Nephron (organoid): ENCODE measurements at regions not wholly inside any gene's neighbourhood (a gene's known extent, or its start where the extent isn't known, plus 50 kb on each side); places are given as distances from the start of the nearest gene placed in this dataset.

Experiments
- H3K27ac Mint-ChIP-seq, 3 experiments: 2 replicates each; pipeline ENCODE4 v1.8.0; 2020; ENCODE audit warnings: mixed read lengths in 3 of 3, mild to moderate bottlenecking in 2 of 3, moderate library complexity in 1 of 3
- H3K27me3 Mint-ChIP-seq: 2 replicates; pipeline ENCODE4 v1.8.0; 2021; ENCODE audit warnings: low read depth, mild to moderate bottlenecking, moderate library complexity, mixed read lengths
- H3K36me3 Mint-ChIP-seq: 2 replicates; pipeline ENCODE4 v1.8.0; 2020; ENCODE audit warnings: low read depth, mixed read lengths
- H3K4me1 Mint-ChIP-seq: 2 replicates; pipeline ENCODE4 v1.8.0; 2020; ENCODE audit warnings: mixed read lengths
- H3K4me3 Mint-ChIP-seq, 3 experiments: 2 replicates each; pipeline ENCODE4 v1.8.0; 2020; ENCODE audit warnings: mild to moderate bottlenecking in 3 of 3, mixed read lengths in 3 of 3, moderate library complexity in 2 of 3
- H3K9me3 Mint-ChIP-seq: 2 replicates; pipeline ENCODE4 v1.8.0; 2020; ENCODE audit warnings: mixed read lengths
- TF ChIP-seq, protein P1 (sequence below), 3 experiments: fragments of 200-600 bp; sonication (generic); IDR thresholded peaks; one replicate each; pipeline ENCODE4 v1.5.0; 2021; ENCODE audit warnings: antibody characterized with exemption in 3 of 3; ENCODE audit not compliant: unreplicated experiment in 3 of 3

DNA sequence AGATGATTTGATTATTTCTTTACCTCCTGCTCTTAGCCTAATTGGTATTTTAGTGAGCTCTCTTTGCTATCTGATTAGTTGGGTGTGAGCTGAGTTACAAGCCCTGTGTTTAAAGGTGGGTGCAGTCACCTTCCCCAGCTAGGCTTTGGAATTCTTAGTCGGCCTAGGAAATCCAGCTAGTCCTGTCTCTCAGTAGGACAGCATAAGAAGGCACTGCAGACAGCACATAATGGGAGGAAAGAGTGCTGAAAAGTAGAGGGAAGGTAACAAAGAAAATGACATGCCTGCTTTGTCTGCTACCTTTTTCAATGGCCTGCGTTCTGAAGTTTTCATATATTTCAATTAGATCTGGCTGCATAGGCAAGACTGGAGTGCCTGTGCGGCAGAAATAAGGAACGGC is 1794.0 kb upstream of the CELF4 start:
- Mint-ChIP-seq H3K4me3 (no peak overlapping the region), H3K27ac (no peak overlapping the region), H3K9me3 (no peaks in the 10 kb centered on the region), H3K4me1 (no peaks in the 10 kb centered on the region), H3K27me3 (no peaks in the 10 kb centered on the region), H3K36me3 (no peaks in the 10 kb centered on the region)
- TF ChIP-seq, protein P1, sequence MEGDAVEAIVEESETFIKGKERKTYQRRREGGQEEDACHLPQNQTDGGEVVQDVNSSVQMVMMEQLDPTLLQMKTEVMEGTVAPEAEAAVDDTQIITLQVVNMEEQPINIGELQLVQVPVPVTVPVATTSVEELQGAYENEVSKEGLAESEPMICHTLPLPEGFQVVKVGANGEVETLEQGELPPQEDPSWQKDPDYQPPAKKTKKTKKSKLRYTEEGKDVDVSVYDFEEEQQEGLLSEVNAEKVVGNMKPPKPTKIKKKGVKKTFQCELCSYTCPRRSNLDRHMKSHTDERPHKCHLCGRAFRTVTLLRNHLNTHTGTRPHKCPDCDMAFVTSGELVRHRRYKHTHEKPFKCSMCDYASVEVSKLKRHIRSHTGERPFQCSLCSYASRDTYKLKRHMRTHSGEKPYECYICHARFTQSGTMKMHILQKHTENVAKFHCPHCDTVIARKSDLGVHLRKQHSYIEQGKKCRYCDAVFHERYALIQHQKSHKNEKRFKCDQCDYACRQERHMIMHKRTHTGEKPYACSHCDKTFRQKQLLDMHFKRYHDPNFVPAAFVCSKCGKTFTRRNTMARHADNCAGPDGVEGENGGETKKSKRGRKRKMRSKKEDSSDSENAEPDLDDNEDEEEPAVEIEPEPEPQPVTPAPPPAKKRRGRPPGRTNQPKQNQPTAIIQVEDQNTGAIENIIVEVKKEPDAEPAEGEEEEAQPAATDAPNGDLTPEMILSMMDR (IDR thresholded peaks at IDR 0.05; ENCODE audit: unreplicated experiment in 3 of 3): no peak

DNA sequence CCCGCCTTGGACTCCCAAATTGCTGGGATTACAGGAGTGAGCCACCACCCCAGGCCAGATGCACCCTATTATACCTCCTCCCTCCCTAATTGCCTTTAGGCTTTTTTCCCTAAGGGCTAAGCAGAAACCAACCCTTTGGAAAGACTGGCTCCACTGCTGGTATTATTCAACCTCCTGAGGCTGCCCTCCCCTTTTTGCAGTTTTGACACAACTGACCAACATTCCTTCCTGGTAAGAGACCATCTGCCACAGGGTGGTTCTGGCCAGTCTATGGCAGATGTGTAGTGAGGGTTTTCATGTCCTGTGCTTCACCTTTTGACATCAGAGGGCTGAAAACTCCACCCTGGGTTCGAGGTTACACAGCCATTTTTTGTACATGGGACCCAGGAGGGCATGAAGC is 1785.3 kb upstream of the CELF4 start:
- Mint-ChIP-seq H3K4me1 (no peaks in the 10 kb centered on the region), H3K4me3 (no peak overlapping the region), H3K27me3 (no peaks in the 10 kb centered on the region), H3K9me3 (no peaks in the 10 kb centered on the region), H3K36me3 (no peaks in the 10 kb centered on the region), H3K27ac (no peak overlapping the region)
- TF ChIP-seq, protein P1 (IDR thresholded peaks at IDR 0.05; ENCODE audit: unreplicated experiment in 3 of 3): no peak

DNA sequence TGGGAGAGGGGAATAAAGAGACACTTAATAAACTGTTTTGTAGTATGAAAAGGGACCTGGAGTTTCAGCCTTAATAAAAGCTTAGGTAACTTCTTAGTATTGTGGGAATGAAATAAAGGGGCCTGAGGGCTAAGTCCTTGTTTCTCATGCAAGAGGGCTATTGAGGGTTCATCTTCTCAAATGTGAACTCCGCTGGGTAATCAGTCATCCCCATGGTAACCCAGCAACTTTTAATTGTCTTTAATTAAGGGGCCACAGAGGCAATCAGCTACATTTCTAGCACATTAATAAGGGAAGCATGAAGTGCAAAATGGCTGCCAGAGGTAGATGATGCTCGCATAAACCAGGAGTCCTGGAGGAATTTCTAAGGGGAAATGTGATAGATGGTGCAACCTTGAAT is 1784.2 kb upstream of the CELF4 start:
- Mint-ChIP-seq H3K27ac (no peak overlapping the region), H3K4me1 (no peaks in the 10 kb centered on the region), H3K27me3 (no peaks in the 10 kb centered on the region), H3K9me3 (no peaks in the 10 kb centered on the region), H3K4me3 (no peak overlapping the region), H3K36me3 (no peaks in the 10 kb centered on the region)
- TF ChIP-seq, protein P1 (IDR thresholded peaks at IDR 0.05; ENCODE audit: unreplicated experiment in 3 of 3): no peak

DNA sequence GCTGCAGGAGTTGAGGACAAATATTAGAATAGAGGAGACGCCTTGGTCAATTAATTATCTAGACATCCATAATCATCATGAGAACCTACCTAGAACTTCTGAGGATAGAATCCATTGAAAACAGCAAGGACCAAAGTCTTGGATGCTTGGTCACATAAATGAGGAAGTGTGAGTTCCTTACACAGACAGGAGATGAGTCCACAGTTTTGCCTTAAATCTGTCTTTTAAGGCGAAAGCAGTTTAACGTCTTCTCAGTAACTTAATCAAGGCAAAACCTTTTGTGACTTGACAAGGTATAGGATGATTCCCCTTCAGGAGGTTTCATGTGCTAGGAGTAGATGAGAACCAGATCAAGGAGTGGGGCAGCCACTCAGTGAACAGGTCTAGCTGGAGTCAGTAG is 1783.2 kb upstream of the CELF4 start:
- H3K4me3 Mint-ChIP-seq: no peak overlapping the region
- no peak overlapping the region for H3K27ac Mint-ChIP-seq

DNA sequence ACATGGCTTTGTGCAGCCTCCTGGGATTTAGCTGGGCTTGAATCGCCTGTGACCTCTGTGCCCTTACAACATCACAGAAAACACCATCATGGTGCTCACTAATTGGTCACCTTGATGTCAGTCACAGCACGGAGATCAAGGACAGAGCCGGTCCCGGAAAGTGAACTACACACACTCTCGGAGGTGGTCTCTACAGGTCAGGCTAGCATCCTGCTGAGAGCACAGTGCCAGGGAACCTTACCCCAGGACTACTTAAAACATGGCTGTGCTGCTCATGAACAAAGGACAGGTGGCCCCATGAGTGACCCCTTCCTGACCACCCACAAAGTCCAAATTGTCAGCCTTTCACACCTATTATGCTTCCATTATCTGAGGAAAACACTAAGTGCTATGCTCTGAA is 1782.1 kb upstream of the CELF4 start:
- no peaks in the 10 kb centered on the region for H3K36me3 Mint-ChIP-seq
- TF ChIP-seq, protein P1 (IDR thresholded peaks at IDR 0.05; ENCODE audit: unreplicated experiment in 3 of 3): no peak
- no peaks in the 10 kb centered on the region for H3K4me1 Mint-ChIP-seq
- H3K27me3 Mint-ChIP-seq: no peaks in the 10 kb centered on the region
- H3K4me3 Mint-ChIP-seq: no peak overlapping the region
- no peak overlapping the region for H3K27ac Mint-ChIP-seq
- no peaks in the 10 kb centered on the region for H3K9me3 Mint-ChIP-seq

More for the DNA sequence above, 1783.2 kb upstream of the CELF4 start:
- Mint-ChIP-seq H3K36me3 (no peaks in the 10 kb centered on the region), H3K27me3 (no peaks in the 10 kb centered on the region), H3K9me3 (no peaks in the 10 kb centered on the region), H3K4me1 (no peaks in the 10 kb centered on the region)
- TF ChIP-seq, protein P1 (IDR thresholded peaks at IDR 0.05; ENCODE audit: unreplicated experiment in 3 of 3): no peak

DNA sequence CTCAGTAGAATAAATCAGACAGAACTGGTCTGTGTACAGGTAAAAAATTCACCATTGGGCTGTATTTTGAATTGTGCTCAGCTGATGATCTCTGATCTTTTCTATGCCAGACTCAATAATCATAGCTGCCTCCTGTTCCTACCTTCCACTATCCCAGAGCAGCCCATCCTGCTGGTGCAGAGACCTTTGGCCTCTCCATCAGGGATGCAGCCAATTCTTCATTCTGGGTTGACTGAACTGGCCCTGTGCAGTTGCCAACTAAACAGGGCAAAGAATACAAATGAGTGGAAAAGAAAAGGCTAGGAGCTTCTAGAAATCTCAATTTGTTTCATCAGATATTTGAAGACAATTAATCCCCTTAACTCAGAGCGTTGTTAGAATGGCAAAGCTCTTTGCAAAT is 1781.3 kb upstream of the CELF4 start:
- Mint-ChIP-seq H3K36me3 (no peaks in the 10 kb centered on the region), H3K9me3 (no peaks in the 10 kb centered on the region), H3K27me3 (no peaks in the 10 kb centered on the region), H3K27ac (no peak overlapping the region), H3K4me3 (no peak overlapping the region), H3K4me1 (no peaks in the 10 kb centered on the region)
- TF ChIP-seq, protein P1 (IDR thresholded peaks at IDR 0.05; ENCODE audit: unreplicated experiment in 3 of 3): no peak
